BLaER1 (cell line): ENCODE measurements at regions not wholly inside any gene's neighbourhood (a gene's known extent, or its start where the extent isn't known, plus 50 kb on each side); places are given as distances from the start of the nearest gene placed in this dataset.

Experiments used
- H3K27ac ChIP-seq: shearing (Covaris generic); formaldehyde crosslinking; 2 replicates; pipeline ENCODE4 v1.8.1; 2022
- H3K27me3 ChIP-seq: shearing (Covaris generic); formaldehyde crosslinking; 2 replicates; pipeline ENCODE4 v1.8.1; 2022
- H3K36me3 ChIP-seq: shearing (Covaris generic); formaldehyde crosslinking; 2 replicates; pipeline ENCODE4 v1.8.1; 2022
- H3K4me1 ChIP-seq: shearing (Covaris generic); formaldehyde crosslinking; 2 replicates; pipeline ENCODE4 v1.8.1; 2022
- H3K4me2 ChIP-seq: shearing (Covaris generic); formaldehyde crosslinking; 2 replicates; pipeline ENCODE4 v1.8.1; 2022
- H3K4me3 ChIP-seq: shearing (Covaris generic); formaldehyde crosslinking; 2 replicates; pipeline ENCODE4 v1.8.1; 2022
- H3K9ac ChIP-seq: shearing (Covaris generic); formaldehyde crosslinking; 2 replicates; pipeline ENCODE4 v1.8.1; 2022
- H3K9me3 ChIP-seq: shearing (Covaris generic); formaldehyde crosslinking; 2 replicates; pipeline ENCODE4 v1.8.1; 2022
- H4K20me1 ChIP-seq: shearing (Covaris generic); formaldehyde crosslinking; 2 replicates; pipeline ENCODE4 v1.8.1; 2022
- Cebpa-rat ChIP-seq: shearing (Covaris generic); IDR thresholded peaks from 2 replicates; pipeline ENCODE4 v1.8.1; 2022

DNA sequence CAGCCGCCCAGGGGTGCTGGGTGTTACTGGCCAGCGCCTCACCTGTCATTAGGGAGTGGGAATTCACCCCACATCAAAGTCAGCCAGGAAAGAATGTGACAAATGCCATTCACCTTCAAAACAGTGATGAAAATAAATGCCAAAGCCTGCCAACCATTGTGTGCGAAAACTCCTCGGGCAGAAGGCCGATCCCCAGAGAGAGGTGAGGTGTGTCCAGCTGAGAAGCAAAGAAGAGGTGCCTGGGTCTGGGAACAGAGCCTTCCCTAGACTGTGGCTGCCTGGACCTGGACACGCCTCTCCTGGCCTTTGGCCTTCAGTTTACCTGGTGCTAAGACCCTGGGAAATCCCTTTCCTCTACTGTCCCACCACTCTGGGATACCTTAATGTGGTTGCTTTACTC is 142.7 kb downstream of the CYP26B1 start:
- H3K4me2 ChIP-seq, result no peak overlapping the region
- H3K36me3 ChIP-seq, result no peaks in the 10 kb centered on the region
- no peak overlapping the region for H3K4me3 ChIP-seq
- no peaks in the 10 kb centered on the region for H3K9me3 ChIP-seq
- H4K20me1 ChIP-seq, result no peaks in the 10 kb centered on the region
- H3K4me1 ChIP-seq, result peaks cover 7% of the 10 kb centered on the region
- H3K27ac ChIP-seq, result no peak overlapping the region
- H3K27me3 ChIP-seq, result no peaks in the 10 kb centered on the region
- TF ChIP-seq Cebpa-rat, result no peak
- H3K9ac ChIP-seq, result no peak overlapping the region

DNA sequence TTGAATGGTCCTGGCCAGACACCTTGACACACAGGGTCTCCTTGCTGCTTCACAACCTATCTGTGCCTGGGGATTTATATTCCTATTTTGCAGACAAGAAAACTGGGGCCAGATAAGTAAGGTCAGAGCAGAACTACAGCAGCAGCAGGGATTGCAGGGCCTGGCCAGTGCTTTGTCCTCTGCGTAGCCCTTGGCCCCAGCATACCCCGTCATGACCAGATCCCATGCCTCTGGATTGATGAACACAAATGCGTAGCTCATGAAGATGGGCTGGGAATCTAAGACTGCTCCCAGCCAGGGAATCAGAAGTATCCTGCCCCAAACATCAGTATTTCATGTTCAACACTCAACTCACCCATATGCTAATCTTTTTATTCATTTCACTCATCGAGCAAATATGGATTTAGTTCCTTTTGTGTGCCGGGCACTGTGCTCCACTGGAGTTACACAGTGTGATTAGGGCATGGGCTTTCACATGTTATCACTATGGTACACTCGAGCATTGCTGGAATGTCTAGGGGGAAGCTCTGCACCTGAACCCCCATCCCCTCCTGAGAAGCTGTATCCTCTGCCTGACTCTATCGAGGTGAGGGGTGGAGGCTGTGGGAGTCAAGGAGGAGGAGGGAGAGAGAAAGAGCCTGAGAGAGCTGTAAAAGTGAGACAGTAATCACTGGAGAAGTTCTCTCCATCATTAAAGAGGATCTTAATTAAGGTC is 143.3 kb downstream of the CYP26B1 start:
- Histone ChIP-seq H3K4me3 (no peak overlapping the region), H3K9ac (no peak overlapping the region), H3K9me3 (no peaks in the 10 kb centered on the region), H3K4me2 (no peak overlapping the region), H3K27ac (no peak overlapping the region), H4K20me1 (no peaks in the 10 kb centered on the region), H3K36me3 (no peaks in the 10 kb centered on the region), H3K4me1 (peaks cover 1% of the 10 kb centered on the region), H3K27me3 (no peaks in the 10 kb centered on the region)
- no peak for TF ChIP-seq Cebpa-rat

DNA sequence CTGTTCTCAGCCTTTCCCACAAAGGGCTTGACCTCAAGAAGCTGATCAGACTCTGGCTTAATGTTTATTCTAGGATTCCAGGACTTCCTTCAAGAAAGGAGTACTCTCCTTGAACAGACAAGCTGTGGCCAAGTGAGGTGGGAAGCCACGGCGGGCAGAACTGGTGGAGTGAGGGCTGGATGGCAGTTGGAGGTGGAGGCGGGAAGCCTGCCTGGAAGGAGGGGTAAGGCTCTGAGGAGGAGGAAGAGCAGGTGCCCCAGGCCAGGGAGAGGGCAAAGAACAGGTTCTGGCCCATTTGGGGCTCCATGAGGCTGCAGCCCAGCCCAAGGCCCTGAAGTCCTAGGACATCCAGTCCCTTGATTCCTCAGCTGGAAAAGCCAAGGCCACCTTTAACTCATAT is 143.9 kb downstream of the CYP26B1 start:
- Histone ChIP-seq H3K4me3 (no peak overlapping the region), H4K20me1 (no peaks in the 10 kb centered on the region), H3K27ac (no peak overlapping the region), H3K4me2 (no peak overlapping the region), H3K4me1 (no peaks in the 10 kb centered on the region), H3K27me3 (no peaks in the 10 kb centered on the region), H3K9ac (no peak overlapping the region), H3K9me3 (no peaks in the 10 kb centered on the region), H3K36me3 (no peaks in the 10 kb centered on the region)
- TF ChIP-seq Cebpa-rat, result no peak

DNA sequence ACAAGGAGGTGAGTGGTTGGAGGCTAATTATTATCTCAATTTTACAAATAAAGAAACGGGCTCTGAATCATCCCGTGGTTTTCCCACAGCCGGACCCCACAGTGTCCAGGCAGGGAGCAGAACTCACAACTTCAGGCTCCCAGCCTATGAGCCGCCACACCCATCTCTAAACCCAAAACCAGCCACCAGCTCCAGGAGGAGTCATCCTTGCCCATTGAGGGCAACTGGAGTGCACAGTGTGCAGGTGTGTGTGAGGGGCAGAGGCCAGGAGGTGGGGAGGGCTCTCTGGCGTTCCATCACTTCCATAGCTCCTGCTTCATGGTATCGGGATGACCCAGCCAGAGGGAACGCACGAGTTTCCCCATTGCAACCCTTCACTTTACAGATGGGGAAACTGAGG is 144.5 kb downstream of the CYP26B1 start:
- Histone ChIP-seq H3K4me1 (no peaks in the 10 kb centered on the region), H3K27ac (no peak overlapping the region), H3K36me3 (no peaks in the 10 kb centered on the region), H4K20me1 (no peaks in the 10 kb centered on the region), H3K4me2 (no peak overlapping the region), H3K9ac (no peak overlapping the region), H3K4me3 (no peak overlapping the region), H3K9me3 (no peaks in the 10 kb centered on the region), H3K27me3 (no peaks in the 10 kb centered on the region)
- no peak for TF ChIP-seq Cebpa-rat

DNA sequence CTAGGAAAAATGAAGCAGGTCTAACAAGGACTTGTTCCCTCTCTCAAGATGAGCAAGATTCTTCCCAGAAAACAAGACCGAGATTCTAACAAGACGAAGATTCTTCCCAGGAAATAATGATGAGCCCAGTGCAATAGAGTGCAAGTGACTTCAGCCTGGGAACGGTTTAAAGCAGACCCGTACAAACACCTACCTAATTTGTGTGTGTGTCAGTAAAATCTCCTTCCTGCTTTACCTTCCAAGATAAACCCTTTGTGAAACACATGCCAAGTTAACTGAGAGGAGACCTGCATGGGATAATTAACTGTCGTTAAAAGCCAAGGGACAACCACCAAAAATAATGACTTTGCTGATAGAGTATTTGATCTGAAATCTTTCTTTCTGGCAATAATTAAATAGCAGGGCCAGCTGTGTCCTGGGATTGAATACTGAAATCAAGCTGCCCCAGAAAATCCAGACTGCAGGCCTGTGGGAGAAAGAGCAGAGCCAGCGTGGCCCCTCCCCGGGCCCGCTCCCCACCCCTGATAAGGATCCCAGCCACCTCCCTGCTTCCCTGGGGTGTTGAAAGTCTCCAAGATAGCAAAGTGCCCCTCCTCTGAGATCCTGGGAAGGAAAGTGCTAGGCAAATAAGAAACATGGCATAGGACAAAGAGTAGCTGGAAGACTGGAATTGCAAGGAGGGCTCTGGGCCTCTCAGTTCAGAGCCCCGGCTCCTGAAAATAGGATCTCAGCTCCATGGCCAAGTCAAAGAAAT is 145.5 kb downstream of the CYP26B1 start:
- Histone ChIP-seq H3K9ac (no peak overlapping the region), H4K20me1 (no peaks in the 10 kb centered on the region), H3K27ac (no peak overlapping the region)

DNA sequence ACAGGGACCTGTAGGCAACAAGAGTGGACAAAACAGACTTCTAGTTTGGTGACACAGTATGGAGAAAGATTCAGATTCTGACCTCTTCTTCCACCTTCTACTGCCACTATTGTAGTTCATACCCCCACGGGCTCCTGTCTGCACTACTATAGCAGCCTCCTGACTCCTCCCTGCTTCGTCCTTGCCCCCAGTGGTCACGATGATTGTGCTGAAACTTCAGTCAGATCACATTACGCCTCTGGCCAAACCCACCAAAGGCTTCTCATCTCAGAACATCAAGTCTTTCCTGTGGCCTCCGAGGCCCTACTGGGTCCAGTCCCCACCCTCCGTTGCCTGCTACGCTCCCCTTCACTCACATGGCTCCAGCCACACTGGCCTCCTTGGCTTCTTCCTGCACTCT is 147.6 kb downstream of the CYP26B1 start:
- Histone ChIP-seq H3K4me1 (no peaks in the 10 kb centered on the region), H4K20me1 (no peaks in the 10 kb centered on the region), H3K4me2 (no peak overlapping the region), H3K36me3 (no peaks in the 10 kb centered on the region), H3K9ac (no peak overlapping the region), H3K4me3 (no peak overlapping the region), H3K9me3 (no peaks in the 10 kb centered on the region), H3K27ac (no peak overlapping the region), H3K27me3 (no peaks in the 10 kb centered on the region)
- TF ChIP-seq Cebpa-rat, result no peak

More for the DNA sequence above, 145.5 kb downstream of the CYP26B1 start:
- H3K27me3 ChIP-seq, result no peaks in the 10 kb centered on the region
- no peaks in the 10 kb centered on the region for H3K9me3 ChIP-seq
- H3K36me3 ChIP-seq, result no peaks in the 10 kb centered on the region
- no peaks in the 10 kb centered on the region for H3K4me1 ChIP-seq
- no peak overlapping the region for H3K4me3 ChIP-seq
- H3K4me2 ChIP-seq, result no peak overlapping the region
- no peak for TF ChIP-seq Cebpa-rat

DNA sequence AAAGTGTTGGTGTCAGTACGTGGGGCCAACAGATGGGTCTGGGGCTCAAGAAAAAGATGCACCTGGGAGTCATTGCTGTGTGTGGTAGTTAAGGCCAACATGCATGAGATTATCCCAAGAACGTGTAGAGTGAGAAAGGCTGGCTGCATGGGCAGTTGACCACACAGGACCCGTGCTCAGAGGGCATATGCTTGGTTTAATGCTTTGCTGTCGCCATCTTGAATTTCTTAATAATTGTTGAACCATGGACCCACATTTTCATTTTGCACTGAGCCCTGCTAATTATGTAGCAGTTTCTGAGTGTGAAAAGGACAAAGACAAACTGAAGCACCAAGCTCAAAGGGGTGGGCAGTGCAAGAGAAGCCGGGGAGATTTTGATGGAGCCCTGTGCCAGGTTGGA is 148.1 kb downstream of the CYP26B1 start:
- H3K4me3 ChIP-seq, result no peak overlapping the region

DNA sequence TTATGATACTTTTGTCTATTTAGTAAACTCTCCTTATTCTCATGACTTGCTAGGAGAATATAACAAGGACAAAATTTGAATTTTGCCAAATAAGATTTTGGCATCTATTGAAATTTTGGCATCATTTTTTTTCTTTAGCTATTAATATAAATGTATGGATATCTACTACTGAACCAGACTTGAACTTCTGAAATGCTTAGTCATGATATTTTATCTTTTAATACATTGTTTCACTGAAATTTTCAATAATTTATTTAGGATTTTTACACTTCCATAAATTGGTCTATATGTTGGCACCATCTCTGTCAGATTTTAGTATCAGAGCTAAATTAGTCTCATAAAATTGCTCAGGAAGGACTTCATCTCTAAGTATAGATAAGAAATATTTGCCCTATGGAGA is 149.8 kb downstream of the CYP26B1 start:
- no peak overlapping the region for H3K4me3 ChIP-seq
- H3K9me3 ChIP-seq, result no peaks in the 10 kb centered on the region
- H3K27me3 ChIP-seq, result no peaks in the 10 kb centered on the region
- no peaks in the 10 kb centered on the region for H4K20me1 ChIP-seq
- TF ChIP-seq Cebpa-rat, result no peak
- no peaks in the 10 kb centered on the region for H3K36me3 ChIP-seq
- no peak overlapping the region for H3K27ac ChIP-seq
- no peak overlapping the region for H3K4me2 ChIP-seq
- no peaks in the 10 kb centered on the region for H3K4me1 ChIP-seq
- no peak overlapping the region for H3K9ac ChIP-seq

More for the DNA sequence above, 148.1 kb downstream of the CYP26B1 start:
- H3K36me3 ChIP-seq, result no peaks in the 10 kb centered on the region
- H3K4me2 ChIP-seq, result no peak overlapping the region
- H3K27ac ChIP-seq, result no peak overlapping the region
- H3K4me1 ChIP-seq, result no peaks in the 10 kb centered on the region
- no peaks in the 10 kb centered on the region for H3K27me3 ChIP-seq
- no peak overlapping the region for H3K9ac ChIP-seq
- no peaks in the 10 kb centered on the region for H4K20me1 ChIP-seq
- no peaks in the 10 kb centered on the region for H3K9me3 ChIP-seq
- TF ChIP-seq Cebpa-rat, result no peak

DNA sequence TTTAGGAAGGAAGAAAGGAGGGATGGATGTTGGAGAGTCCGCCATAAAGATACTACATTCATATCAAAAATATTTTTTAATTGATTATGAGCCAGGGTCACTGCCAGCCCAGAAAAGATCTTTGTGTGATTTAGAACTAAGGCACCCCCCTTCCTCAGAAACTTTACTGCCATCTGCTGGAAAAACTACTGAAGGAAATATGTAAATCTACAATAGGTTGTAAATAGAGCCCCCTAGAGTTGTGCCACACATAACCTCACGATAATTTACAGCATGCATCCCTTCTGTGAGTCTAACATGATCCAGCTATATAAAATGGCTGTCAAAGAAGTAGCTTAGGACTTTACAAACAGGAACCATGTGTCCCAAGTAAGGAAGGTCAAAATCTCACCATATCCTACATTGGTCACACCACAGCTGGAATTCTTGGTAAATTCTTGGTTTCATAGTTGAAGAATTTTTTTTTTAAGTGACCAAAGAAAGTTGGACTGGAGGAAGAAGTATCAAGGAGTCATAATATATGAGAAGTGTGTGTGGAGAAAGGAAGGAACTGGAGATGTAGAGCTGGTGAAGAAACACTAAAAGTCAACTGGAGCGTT is 152.5 kb downstream of the CYP26B1 start:
- no peaks in the 10 kb centered on the region for H3K9me3 ChIP-seq

DNA sequence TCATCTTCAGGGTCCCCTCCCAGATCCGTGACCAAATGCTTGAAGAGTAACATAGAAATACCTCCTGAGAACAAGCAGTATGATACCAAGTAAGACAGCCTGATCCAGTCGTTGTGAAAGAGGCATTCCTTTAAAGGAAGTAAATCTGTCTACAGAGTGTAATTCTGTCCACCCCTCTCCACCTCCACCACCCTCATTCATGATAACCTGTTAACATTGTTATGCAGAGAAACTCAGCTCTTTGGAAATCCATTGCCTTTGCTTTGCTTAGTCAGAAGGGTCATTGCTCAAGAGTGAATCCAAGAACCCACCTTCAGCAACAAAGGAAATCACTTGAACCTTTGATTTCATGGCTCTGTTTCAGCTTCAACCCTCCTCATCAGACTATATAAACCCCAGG is 155.6 kb downstream of the CYP26B1 start:
- TF ChIP-seq Cebpa-rat, result no peak
- H4K20me1 ChIP-seq, result no peaks in the 10 kb centered on the region
- no peak overlapping the region for H3K27ac ChIP-seq
- no peaks in the 10 kb centered on the region for H3K9me3 ChIP-seq
- H3K4me2 ChIP-seq, result no peak overlapping the region
- no peaks in the 10 kb centered on the region for H3K36me3 ChIP-seq
- H3K4me3 ChIP-seq, result no peak overlapping the region
- H3K4me1 ChIP-seq, result no peaks in the 10 kb centered on the region
- H3K27me3 ChIP-seq, result no peaks in the 10 kb centered on the region
- H3K9ac ChIP-seq, result no peak overlapping the region

More for the DNA sequence above, 152.5 kb downstream of the CYP26B1 start:
- H3K4me2 ChIP-seq, result no peak overlapping the region
- no peak overlapping the region for H3K4me3 ChIP-seq
- H3K9ac ChIP-seq, result no peak overlapping the region
- H4K20me1 ChIP-seq, result no peaks in the 10 kb centered on the region
- no peaks in the 10 kb centered on the region for H3K36me3 ChIP-seq
- H3K27me3 ChIP-seq, result no peaks in the 10 kb centered on the region
- H3K4me1 ChIP-seq, result no peaks in the 10 kb centered on the region
- no peak for TF ChIP-seq Cebpa-rat
- H3K27ac ChIP-seq, result no peak overlapping the region
